ENCODE measurements at regions not wholly inside any gene's neighbourhood (a gene's known extent, or its start where the extent isn't known, plus 50 kb on each side); places are given as distances from the start of the nearest gene placed in this dataset.

GRCh38 chr2:160955578-160955977, 204.7 kb upstream of the TANK start:
- DNase-seq (ENCODE audit: low spot score) (no peak), ATAC-seq (ENCODE audit: low FRiP score) (no peak)
- TF ChIP-seq, protein P1, sequence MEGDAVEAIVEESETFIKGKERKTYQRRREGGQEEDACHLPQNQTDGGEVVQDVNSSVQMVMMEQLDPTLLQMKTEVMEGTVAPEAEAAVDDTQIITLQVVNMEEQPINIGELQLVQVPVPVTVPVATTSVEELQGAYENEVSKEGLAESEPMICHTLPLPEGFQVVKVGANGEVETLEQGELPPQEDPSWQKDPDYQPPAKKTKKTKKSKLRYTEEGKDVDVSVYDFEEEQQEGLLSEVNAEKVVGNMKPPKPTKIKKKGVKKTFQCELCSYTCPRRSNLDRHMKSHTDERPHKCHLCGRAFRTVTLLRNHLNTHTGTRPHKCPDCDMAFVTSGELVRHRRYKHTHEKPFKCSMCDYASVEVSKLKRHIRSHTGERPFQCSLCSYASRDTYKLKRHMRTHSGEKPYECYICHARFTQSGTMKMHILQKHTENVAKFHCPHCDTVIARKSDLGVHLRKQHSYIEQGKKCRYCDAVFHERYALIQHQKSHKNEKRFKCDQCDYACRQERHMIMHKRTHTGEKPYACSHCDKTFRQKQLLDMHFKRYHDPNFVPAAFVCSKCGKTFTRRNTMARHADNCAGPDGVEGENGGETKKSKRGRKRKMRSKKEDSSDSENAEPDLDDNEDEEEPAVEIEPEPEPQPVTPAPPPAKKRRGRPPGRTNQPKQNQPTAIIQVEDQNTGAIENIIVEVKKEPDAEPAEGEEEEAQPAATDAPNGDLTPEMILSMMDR (IDR thresholded peaks at IDR 0.05), result no peak

DNA sequence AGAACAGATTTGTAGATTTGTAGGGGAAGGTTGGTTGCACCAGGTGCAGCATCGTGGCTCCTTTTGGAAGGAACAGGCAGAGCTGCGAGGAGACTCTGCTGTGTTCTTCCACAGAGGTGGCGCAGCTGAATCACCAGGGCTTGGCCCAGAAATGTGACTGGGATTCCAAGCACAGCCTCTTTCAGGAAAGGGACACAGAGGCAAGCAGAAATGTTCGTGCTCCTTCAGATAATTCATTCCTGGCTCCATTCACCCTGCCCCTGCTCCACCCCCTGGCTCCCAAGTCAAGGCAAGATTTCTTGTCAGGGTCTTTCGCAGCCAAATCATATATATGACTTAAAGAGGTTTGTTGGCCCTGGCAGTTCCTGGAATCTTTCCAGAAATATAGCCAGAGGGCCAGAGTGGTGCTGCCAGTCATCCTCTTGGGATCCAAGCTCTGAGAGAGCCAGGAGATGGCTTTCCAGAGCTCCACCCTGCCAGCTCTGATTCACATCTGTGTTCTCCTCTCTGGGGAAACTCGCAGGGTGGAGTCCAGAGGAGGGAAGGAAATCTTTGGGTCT, 203.9 kb upstream of the TANK start:
- TF ChIP-seq, protein P1 (IDR thresholded peaks at IDR 0.05), result no peak
- ATAC-seq (ENCODE audit: low FRiP score), result no peak
- DNase-seq (ENCODE audit: low spot score), result no peak

- ATAC-seq (ENCODE audit: low FRiP score), result no peak
- no peak for DNase-seq (ENCODE audit: low spot score)
- TF ChIP-seq, protein P1 (IDR thresholded peaks at IDR 0.05), result no peak
These were observed 196.3 kb upstream of the TANK start for GRCh38 chr2:160963957-160964356.

GRCh38 chr2:160967523-160967922, 192.7 kb upstream of the TANK start:
- TF ChIP-seq, protein P1 (IDR thresholded peaks at IDR 0.05), result no peak
- no peak for DNase-seq (ENCODE audit: low spot score)
- no peak for ATAC-seq (ENCODE audit: low FRiP score)

- TF ChIP-seq, protein P1 (IDR thresholded peaks at IDR 0.05), result no peak
- ATAC-seq (ENCODE audit: low FRiP score) (peak; percentile 62), DNase-seq (ENCODE audit: low spot score) (no peak)
These were observed 192.0 kb upstream of the TANK start for GRCh38 chr2:160968183-160968582.

DNA sequence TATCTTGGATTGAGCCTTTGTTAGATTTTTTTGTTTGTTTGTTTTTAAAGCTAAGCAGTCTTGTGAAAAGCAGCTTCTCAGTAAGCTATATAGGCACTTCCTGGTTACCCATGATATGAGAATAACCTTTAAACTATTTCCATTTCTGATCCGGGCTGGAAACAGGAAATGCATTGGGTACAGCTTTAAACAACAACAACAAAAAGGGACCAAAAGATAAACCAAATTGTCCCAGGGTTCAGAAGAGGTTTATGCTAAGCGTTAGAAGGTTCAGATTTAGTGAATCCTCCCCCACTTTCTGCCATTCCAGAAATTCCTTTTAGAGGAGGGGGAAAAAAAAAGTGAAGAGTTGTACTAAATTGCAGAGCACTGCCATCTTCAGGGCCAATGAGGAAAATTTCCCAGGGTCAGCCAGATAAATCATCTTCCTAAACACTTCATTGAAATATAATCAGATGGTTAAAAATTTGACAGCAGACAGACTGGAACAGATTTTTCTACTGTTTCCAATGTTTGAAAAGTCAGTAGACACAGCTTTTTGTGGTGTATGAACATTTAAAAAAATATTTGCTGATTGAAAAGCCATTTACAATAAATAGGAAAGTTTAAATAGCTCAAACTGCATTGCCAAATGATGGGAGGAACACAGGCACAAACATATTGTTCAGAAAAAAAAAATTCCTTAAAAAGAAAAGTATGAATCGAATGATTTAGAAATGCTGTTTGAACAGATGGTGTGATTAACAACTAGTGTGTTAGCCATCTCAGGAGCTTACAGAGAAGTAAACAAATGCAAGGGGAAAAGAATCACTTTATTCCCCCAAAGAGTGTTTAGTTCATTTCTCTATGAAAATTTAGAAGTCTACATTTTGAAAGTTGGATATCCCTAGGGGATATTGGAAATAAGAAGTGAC, 189.9 kb upstream of the TANK start:
- no peak for DNase-seq (ENCODE audit: low spot score)
- peak; percentile 66 for ATAC-seq (ENCODE audit: low FRiP score)

More for the DNA sequence above, 189.9 kb upstream of the TANK start:
- TF ChIP-seq, protein P1 (IDR thresholded peaks at IDR 0.05), result peak in 1 of 3 donors; percentile 17

Measured in omental fat pad (tissue), 3 donors.